Activated CD4-positive, alpha-beta T cell treated with anti-CD3 and anti-CD28 coated beads, Interleukin-2, amount 10 ng/mL, durations not matched to agents 7 days and 5 days (primary cell): ENCODE measurements at regions not wholly inside any gene's neighbourhood (a gene's known extent, or its start where the extent isn't known, plus 50 kb on each side); places are given as distances from the start of the nearest gene placed in this dataset.
"Not testable (repeated sequence)": the region's sequence is repeated elsewhere in the genome, so short reads cannot be mapped to it uniquely, and the experiment has no call there.

ENCODE experiments used
- CTCF ChIA-PET: fragments of 350-600 bp; sonication (Branson Sonifier 250); formaldehyde crosslinking; loops from one replicate; lab custom pipeline; 2021; ENCODE audit warnings: antibody characterized with exemption; lab: Charles Lee
- POLR2A ChIA-PET: fragments of 350-600 bp; sonication (Branson Sonifier 250); formaldehyde crosslinking; loops from one replicate; lab custom pipeline; 2021; ENCODE audit warnings: antibody characterized with exemption; lab: Charles Lee
- DNase-seq: peaks from one replicate; pipeline ENCODE4 v3.0.0-alpha.2; 2020
- H3K27ac Mint-ChIP-seq: one replicate; pipeline ENCODE4 v1.8.0; 2021; ENCODE audit warnings: mild to moderate bottlenecking, moderate library complexity, mixed read lengths
- H3K27me3 Mint-ChIP-seq: one replicate; pipeline ENCODE4 v1.8.0; 2021; ENCODE audit warnings: mixed read lengths
- H3K36me3 Mint-ChIP-seq: one replicate; pipeline ENCODE4 v1.8.0; 2021; ENCODE audit warnings: low read depth, mixed read lengths
- H3K4me1 Mint-ChIP-seq: one replicate; pipeline ENCODE4 v1.8.0; 2021; ENCODE audit warnings: mixed read lengths
- H3K4me3 Mint-ChIP-seq: one replicate; pipeline ENCODE4 v1.8.0; 2021; ENCODE audit warnings: mild to moderate bottlenecking, moderate library complexity, mixed read lengths
- H3K9me3 Mint-ChIP-seq: one replicate; pipeline ENCODE4 v1.8.0; 2021; ENCODE audit warnings: mixed read lengths

DNA sequence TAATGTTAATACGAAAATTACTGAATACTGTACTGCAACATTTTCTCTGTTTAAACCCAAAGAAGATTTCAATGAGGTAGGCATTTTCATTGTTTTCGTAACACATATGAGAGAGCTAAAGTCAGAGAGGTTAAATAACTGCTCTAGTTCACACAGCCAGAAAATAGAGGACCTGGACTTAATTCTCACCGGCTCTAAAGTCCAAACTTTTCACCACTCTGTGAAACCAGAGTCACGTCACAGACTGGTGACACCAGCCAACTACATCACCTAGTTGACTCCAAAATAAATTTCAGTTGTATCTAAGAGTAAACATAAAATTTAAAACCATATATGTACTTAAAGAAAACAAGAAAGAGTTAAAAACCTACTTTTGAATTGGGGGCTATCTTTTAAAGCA, 146.7 kb downstream of the FCRL5 start:
- ChIA-PET CTCF (interaction anchor here (0.7 kb wide), 1 partner anchor 26 kb away, joined by 3 read pairs; no protein-coding TSS in a partner anchor), POLR2A (no interaction called here)
- no peaks in the 10 kb centered on the region for H3K9me3 Mint-ChIP-seq
- H3K27me3 Mint-ChIP-seq: peaks cover 28% of the 10 kb centered on the region
- no peak overlapping the region for H3K27ac Mint-ChIP-seq
- peaks cover 4% of the 10 kb centered on the region for H3K4me1 Mint-ChIP-seq
- no peak for DNase-seq
- no peak overlapping the region for H3K4me3 Mint-ChIP-seq
- H3K36me3 Mint-ChIP-seq: no peaks in the 10 kb centered on the region

DNA sequence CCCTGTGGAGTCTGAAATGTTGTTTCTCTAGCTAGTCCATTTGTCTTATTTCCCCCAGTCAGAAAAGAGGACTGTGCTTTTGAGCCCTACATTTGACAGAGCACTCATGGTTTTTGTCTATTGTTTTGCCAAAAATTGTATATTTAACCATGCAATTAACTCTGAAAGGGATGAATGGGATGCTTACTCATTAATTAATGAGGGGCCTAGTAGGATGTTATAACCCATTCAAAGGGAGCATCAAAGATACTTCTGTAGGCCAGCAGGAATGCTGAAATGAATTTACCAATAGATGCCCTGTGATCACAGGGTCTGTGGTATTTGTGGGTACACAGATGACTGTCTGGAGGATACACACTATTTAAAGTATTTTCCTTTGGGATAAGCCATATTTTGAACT, 147.7 kb downstream of the FCRL5 start:
- no peaks in the 10 kb centered on the region for H3K9me3 Mint-ChIP-seq
- no peak for DNase-seq
- CTCF ChIA-PET: no interaction called here
- peaks cover 30% of the 10 kb centered on the region for H3K27me3 Mint-ChIP-seq
- peaks cover 4% of the 10 kb centered on the region for H3K4me1 Mint-ChIP-seq
- POLR2A ChIA-PET: no interaction called here
- H3K4me3 Mint-ChIP-seq: no peak overlapping the region
- no peaks in the 10 kb centered on the region for H3K36me3 Mint-ChIP-seq
- no peak overlapping the region for H3K27ac Mint-ChIP-seq

DNA sequence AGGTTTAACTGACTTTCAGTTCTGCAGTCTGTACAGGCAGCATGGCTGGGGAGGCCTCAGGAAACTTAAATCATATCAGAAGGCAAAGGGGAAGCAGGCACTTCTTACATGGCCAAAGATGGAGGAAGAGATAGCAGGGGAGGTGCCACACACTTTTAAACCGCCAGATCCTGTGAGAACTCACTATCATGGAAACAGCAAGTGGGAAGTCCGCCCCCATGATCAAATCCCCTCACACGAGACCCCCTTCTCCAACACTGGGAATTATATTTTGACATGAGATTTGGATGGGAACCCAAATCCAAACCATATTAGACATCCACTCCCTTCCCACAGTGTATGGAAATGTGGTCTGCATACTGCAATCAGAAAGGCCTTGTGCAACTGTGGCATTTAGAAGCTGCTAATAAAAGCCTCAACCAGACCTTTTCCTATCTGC, 148.2 kb downstream of the FCRL5 start:
- peaks cover 3% of the 10 kb centered on the region for H3K4me1 Mint-ChIP-seq
- no peak for DNase-seq
- H3K4me3 Mint-ChIP-seq: no peak overlapping the region
- H3K27me3 Mint-ChIP-seq: peaks cover 30% of the 10 kb centered on the region
- ChIA-PET POLR2A (no interaction called here), CTCF (no interaction called here)
- H3K27ac Mint-ChIP-seq: no peak overlapping the region
- H3K36me3 Mint-ChIP-seq: no peaks in the 10 kb centered on the region
- H3K9me3 Mint-ChIP-seq: no peaks in the 10 kb centered on the region

DNA sequence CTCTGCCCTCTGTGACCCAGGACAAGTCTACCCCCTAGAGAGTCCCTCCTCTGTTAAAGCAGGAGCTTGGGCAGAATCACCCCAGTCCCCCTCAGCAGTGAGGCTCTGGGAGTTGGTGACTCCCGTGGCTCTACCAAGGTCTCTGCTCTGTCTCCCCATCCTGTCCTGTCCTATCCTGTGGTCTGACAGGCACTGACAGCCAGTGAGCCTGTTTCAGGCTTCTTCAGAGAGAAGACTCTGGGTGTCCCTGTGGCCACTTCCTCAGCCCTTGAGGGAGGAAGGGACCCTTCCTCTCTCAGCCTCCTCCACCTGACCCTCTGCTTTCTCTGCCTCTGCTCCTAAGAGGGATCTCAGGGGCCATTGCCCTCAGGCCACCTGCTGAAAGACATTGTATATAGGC, 148.7 kb downstream of the FCRL5 start:
- Mint-ChIP-seq H3K36me3 (no peaks in the 10 kb centered on the region), H3K9me3 (no peaks in the 10 kb centered on the region), H3K4me3 (no peak overlapping the region), H3K27ac (no peak overlapping the region), H3K4me1 (no peaks in the 10 kb centered on the region), H3K27me3 (peaks cover 30% of the 10 kb centered on the region)
- no peak for DNase-seq
- POLR2A ChIA-PET: no interaction called here
- CTCF ChIA-PET: no interaction called here

DNA sequence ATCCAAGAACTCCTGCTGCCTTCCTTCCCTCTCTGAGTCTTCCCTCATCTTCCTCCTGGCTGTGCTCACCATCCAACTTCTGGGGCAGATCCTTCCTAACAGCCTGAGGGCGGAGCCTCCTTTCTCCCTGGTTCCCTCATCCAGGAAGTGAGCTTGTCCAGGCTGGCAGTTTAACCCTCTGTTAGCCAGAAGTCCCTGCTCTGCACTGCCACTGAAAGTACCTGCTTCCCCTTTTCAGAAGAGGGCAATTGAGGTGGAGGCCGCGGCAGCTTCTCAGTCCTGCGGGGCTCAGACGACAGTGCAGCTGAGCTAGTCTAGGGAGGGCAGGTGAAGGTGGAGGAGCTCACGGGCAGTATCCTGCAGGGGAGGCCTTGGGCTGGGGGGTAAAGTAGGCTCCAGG, 149.1 kb downstream of the FCRL5 start:
- ChIA-PET POLR2A (no interaction called here), CTCF (interaction anchor here (1.2 kb wide), 1 partner anchor 26 kb away, joined by 3 read pairs; no protein-coding TSS in a partner anchor)
- Mint-ChIP-seq H3K9me3 (no peaks in the 10 kb centered on the region), H3K4me3 (no peak overlapping the region), H3K36me3 (no peaks in the 10 kb centered on the region), H3K27ac (no peak overlapping the region), H3K4me1 (no peaks in the 10 kb centered on the region), H3K27me3 (peaks cover 30% of the 10 kb centered on the region)
- no peak for DNase-seq

DNA sequence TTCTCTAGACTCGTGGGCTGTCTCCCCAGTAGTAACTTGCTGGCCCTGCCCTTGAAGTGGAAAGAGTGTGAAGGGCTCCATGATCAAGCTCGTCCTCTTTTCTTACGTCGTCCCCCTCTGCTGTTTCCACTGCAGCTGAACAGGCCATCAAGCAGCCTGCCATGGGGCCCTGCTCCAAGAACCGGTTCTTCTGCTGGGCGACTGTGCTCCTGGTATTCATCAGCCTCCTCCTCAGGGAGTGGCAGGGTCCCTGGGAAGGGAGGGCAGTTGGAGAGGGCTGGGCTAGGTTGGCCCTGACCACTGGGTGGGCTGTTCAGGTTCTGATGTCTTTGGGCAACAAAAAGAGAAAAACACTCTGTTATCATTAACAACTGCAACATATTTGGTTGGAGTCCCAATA, 151.5 kb downstream of the FCRL5 start:
- no peak for DNase-seq
- H3K27ac Mint-ChIP-seq: no peak overlapping the region
- CTCF ChIA-PET: no interaction called here
- POLR2A ChIA-PET: no interaction called here
- H3K36me3 Mint-ChIP-seq: no peaks in the 10 kb centered on the region
- no peaks in the 10 kb centered on the region for H3K4me1 Mint-ChIP-seq
- H3K27me3 Mint-ChIP-seq: peaks cover 42% of the 10 kb centered on the region
- no peaks in the 10 kb centered on the region for H3K9me3 Mint-ChIP-seq
- H3K4me3 Mint-ChIP-seq: no peak overlapping the region

DNA sequence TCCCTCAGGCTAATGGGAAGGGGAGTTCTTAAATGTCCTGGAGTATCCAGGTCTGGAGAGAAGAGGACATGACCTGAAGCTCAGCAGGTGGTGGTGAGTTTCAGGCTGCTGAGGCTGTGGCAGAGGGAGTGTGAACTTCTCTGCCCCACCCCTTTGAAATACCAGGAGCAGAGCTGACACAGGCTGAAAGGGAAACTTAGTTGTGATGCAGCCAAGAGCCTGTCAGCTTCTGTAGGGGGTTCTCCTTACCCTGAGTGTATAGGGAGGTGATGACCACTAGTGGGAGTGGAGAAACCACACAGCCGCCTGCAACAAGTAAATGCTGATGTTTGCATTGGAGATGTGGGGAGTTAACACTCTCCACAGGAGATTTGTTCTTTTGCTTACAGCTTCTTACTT, 152.3 kb downstream of the FCRL5 start:
- Mint-ChIP-seq H3K4me1 (no peaks in the 10 kb centered on the region), H3K9me3 (no peaks in the 10 kb centered on the region), H3K27ac (no peak overlapping the region), H3K4me3 (no peak overlapping the region), H3K27me3 (peaks cover 40% of the 10 kb centered on the region), H3K36me3 (no peaks in the 10 kb centered on the region)
- POLR2A ChIA-PET: no interaction called here
- no peak for DNase-seq
- CTCF ChIA-PET: no interaction called here

DNA sequence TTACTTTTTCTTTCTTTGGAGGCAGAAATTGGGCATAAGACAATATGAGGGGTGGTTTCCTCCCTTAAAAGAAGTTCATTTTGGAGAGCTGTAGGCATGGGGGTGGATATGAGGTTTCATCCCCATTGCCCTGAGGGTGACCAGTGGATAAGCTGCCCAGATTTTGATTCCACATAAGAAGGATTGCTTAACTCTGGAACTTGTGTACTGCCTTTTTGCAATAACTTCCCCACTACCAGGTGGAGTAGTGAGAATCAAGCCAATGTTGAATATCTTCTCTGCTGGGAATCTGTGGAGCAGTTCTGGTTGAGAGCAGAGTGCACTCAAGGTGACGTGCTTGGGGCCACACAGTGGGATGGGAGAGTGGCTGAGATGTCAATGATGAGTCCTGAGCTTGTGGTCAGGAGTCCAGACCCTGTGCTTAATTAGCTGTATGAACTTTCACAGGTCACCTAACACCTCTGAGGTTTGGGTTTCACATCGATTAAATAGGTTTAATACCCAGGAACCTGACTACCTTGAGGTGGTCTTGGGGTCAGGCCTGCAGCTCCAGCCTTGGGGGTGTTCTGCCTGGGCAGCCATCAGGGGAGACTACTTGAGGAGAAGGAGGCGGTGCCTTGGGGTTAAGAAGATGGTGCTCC, 152.9 kb downstream of the FCRL5 start:
- no peak overlapping the region for H3K4me3 Mint-ChIP-seq
- H3K27ac Mint-ChIP-seq: no peak overlapping the region
- POLR2A ChIA-PET: no interaction called here
- no peaks in the 10 kb centered on the region for H3K4me1 Mint-ChIP-seq
- no peak for DNase-seq
- CTCF ChIA-PET: no interaction called here
- H3K36me3 Mint-ChIP-seq: no peaks in the 10 kb centered on the region
- H3K9me3 Mint-ChIP-seq: no peaks in the 10 kb centered on the region
- peaks cover 45% of the 10 kb centered on the region for H3K27me3 Mint-ChIP-seq

DNA sequence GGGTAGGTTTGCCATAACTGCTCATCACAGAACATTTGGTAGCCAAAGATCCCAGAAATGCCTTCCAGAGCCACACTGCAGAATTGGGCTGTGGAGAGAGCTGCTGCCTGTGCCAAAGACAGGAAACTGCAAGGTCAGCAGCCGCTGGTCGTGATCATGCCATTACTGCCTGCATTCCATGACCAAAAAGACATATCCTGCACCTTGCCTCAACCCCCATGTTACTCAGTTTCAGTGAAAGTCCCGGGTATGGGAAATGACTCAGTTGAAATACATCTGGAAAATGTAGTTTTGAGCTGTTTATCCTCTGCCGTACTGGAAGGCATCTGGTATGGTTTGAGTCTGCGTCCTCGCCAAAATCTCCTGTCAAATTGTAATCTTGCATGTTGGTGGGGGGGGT, 161.7 kb downstream of the FCRL5 start:
- H3K36me3 Mint-ChIP-seq: no peaks in the 10 kb centered on the region
- POLR2A ChIA-PET: no interaction called here
- no peaks in the 10 kb centered on the region for H3K4me1 Mint-ChIP-seq
- H3K27ac Mint-ChIP-seq: no peak overlapping the region
- H3K9me3 Mint-ChIP-seq: no peaks in the 10 kb centered on the region
- DNase-seq: no peak
- H3K4me3 Mint-ChIP-seq: no peak overlapping the region
- peaks cover 51% of the 10 kb centered on the region for H3K27me3 Mint-ChIP-seq
- CTCF ChIA-PET: no interaction called here

DNA sequence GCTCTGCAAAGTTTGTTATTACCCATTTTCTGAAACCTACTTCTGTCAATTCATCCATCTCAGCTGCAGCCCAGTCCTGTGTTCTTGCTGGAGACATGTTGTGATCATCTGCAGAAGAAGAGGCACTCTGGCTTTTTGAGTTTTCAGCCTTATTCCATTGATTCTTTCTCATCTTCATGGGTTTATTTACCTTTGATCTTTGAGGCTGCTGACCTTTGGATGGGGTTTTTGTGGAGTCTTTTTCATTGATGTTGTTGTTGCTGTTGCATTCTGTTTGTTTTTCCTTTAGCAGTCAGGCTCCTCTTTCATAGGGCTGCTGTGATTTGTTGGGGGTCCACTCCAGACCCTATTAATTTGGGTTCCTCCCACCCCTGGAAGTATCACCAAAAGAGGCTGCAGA, 164.3 kb downstream of the FCRL5 start:
- H3K4me3 Mint-ChIP-seq: no peak overlapping the region
- no peaks in the 10 kb centered on the region for H3K4me1 Mint-ChIP-seq
- POLR2A ChIA-PET: no interaction called here
- no peak for DNase-seq
- no peaks in the 10 kb centered on the region for H3K9me3 Mint-ChIP-seq
- CTCF ChIA-PET: no interaction called here
- no peaks in the 10 kb centered on the region for H3K36me3 Mint-ChIP-seq
- H3K27me3 Mint-ChIP-seq: peaks cover 42% of the 10 kb centered on the region
- H3K27ac Mint-ChIP-seq: no peak overlapping the region

DNA sequence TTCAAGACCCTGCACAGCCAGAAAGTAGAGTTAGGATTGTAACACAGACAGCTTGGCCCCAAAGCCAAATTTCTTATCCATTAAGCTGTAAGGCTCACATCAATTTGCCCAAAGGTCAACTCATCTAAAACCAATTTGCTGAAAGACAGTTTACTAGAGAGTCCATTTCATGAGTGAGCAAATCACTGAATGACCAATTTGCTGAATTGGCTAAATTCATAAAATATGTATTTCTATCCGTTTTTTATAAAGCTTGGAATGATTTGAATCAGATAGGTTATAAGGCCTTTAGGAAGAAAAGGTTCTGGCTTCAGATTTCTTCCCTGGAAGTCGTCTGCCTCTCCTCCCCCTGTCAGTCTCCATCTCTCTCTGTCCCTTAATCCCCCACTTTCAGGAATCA, 168.1 kb downstream of the FCRL5 start:
- H3K27me3 Mint-ChIP-seq: peaks cover 29% of the 10 kb centered on the region
- H3K27ac Mint-ChIP-seq: no peak overlapping the region
- no peaks in the 10 kb centered on the region for H3K9me3 Mint-ChIP-seq
- CTCF ChIA-PET: no interaction called here
- POLR2A ChIA-PET: no interaction called here
- H3K4me1 Mint-ChIP-seq: peaks cover 2% of the 10 kb centered on the region
- no peaks in the 10 kb centered on the region for H3K36me3 Mint-ChIP-seq
- no peak overlapping the region for H3K4me3 Mint-ChIP-seq
- no peak for DNase-seq

DNA sequence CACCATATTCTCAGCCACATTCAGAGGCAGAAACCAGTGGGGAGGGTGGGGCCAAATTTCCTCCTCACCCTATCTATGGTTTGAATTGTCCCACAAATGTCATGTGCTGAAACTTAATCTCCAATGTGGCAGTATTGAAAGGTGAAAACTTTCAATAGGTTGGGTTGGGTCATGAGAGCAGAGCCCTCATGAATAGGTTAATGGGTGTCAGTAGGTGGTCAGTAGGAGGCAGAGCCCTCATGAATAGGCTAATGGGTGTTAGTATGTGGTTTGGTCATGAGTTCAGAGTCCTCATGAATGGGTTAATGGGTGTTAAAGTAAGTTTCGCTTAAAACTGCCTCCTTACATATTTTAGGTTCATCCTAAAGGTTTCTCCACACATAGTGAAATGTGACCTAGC, 170.0 kb downstream of the FCRL5 start:
- Mint-ChIP-seq H3K27me3 (peaks cover 31% of the 10 kb centered on the region), H3K9me3 (no peaks in the 10 kb centered on the region), H3K4me3 (no peak overlapping the region), H3K27ac (no peak overlapping the region), H3K4me1 (peaks cover 2% of the 10 kb centered on the region), H3K36me3 (no peaks in the 10 kb centered on the region)
- CTCF ChIA-PET: no interaction called here
- POLR2A ChIA-PET: no interaction called here
- DNase-seq: no peak

DNA sequence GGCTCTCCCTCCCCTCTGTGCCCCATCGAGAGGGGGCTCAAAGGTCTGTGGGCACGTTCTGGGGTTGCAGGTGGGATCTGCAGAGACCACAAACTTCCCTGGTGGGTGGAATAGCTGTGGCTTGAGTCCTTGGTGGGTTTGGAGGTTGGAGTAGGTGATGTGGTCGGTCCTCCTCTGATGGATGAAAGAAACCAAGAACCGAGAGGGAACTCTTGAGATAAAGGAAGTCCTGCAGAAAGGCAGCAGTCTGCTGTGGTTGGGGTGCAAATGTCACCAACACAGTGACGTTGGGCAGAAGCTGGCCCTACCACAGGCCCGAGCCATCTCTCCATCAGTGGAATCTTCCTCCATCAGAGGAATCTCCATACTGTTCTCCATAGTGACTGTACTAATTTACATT, 171.8 kb downstream of the FCRL5 start:
- Mint-ChIP-seq H3K27me3 (peaks cover 17% of the 10 kb centered on the region), H3K4me1 (peaks cover 2% of the 10 kb centered on the region), H3K4me3 (no peak overlapping the region), H3K27ac (no peak overlapping the region), H3K9me3 (no peaks in the 10 kb centered on the region), H3K36me3 (no peaks in the 10 kb centered on the region)
- DNase-seq: no peak
- ChIA-PET POLR2A (no interaction called here), CTCF (no interaction called here)

DNA sequence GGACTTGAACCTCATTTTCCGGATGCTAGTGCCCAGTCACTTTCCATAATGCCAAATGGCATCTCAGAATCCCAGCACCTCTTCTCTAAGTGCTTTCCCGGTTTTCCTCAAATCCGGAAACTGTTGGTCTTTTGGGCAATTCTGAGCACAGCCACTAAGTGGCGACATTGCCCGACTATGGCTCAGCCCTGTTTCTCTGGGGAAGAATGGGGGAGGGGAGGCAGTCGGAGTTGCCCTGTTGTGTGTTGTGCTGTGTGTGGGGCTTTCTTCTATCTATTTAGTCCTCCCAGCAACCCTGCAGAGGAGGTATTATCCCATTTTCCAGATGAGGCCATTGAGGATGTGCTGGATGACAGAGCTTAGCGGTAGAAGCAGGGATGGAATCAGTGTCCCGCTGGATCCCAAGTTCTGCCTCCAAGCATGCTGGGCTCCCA, 175.0 kb downstream of the FCRL5 start:
- CTCF ChIA-PET: interaction anchor here (1.2 kb wide), 1 partner anchor 108 kb away, joined by 3 read pairs; no protein-coding TSS in a partner anchor
- H3K9me3 Mint-ChIP-seq, H3K36me3 Mint-ChIP-seq, POLR2A ChIA-PET, H3K4me3 Mint-ChIP-seq, H3K27ac Mint-ChIP-seq, H3K4me1 Mint-ChIP-seq: not testable (repeated sequence)
- peak; percentile 29 for DNase-seq
- peaks cover 20% of the 10 kb centered on the region for H3K27me3 Mint-ChIP-seq
